ENCODE measurements at regions not wholly inside any gene's neighbourhood (a gene's known extent, or its start where the extent isn't known, plus 50 kb on each side); places are given as distances from the start of the nearest gene placed in this dataset.

GRCh38 chr18:27253571-27253970 lies 68.5 kb upstream of the CHST9 start:
- Histone ChIP-seq H3K27ac (ENCODE audit: insufficient read depth, low read depth, low read length) (no peak overlapping the region), H3K4me3 (replicated peaks in 1 of 3; ENCODE audit: insufficient read depth in 1 of 3, low read depth in 1 of 3, low read length in 3 of 3) (no peak overlapping the region), H3K9me1 (replicated peaks; ENCODE audit: control insufficient read depth, extremely low read depth, insufficient read depth, low read length) (no peaks in the 10 kb centered on the region), H4K20me1 (replicated peaks; ENCODE audit: control insufficient read depth, extremely low read depth, insufficient read depth, low read length) (no peaks in the 10 kb centered on the region), H3K36me3 (ENCODE audit: control insufficient read depth in 2 of 2, extremely low read depth in 1 of 2, insufficient read depth in 2 of 2, low read length in 2 of 2) (no peaks in the 10 kb centered on the region), H3K4me2 (ENCODE audit: insufficient read depth, low read length) (no peak overlapping the region), H2AFZ (ENCODE audit: low read depth, low read length) (no peak overlapping the region), H3K4me1 (ENCODE audit: control insufficient read depth, extremely low read depth, insufficient read depth, low read length) (no peaks in the 10 kb centered on the region), H3K79me2 (ENCODE audit: control insufficient read depth, insufficient read depth, low read length) (no peaks in the 10 kb centered on the region), H3K9ac (replicated peaks; ENCODE audit: extremely low read depth, insufficient read depth, low read length) (no peak overlapping the region), H3K27me3 (ENCODE audit: control insufficient read depth in 2 of 2, insufficient read depth in 2 of 2, low read length in 2 of 2) (no peaks in the 10 kb centered on the region), H3K9me3 (replicated peaks; ENCODE audit: control insufficient read depth, insufficient read depth, low read length) (no peaks in the 10 kb centered on the region)
- dilution Hi-C loops (cut with MboI; ENCODE audit: extremely low pct_ligation_motif_present, low sequenced_read_pairs) (no loop called here), intact Hi-C loops (cut with micrococcal nuclease) (no loop called here)
- BruUV-seq (replicated peaks): no TSS peak
- TF ChIP-seq CTCF (IDR thresholded peaks at IDR 0.05; ENCODE audit: extremely low read depth in 1 of 2, insufficient read depth in 1 of 2, low read depth in 1 of 2, low read length in 2 of 2): no peak
- TF ChIP-seq MAX (IDR thresholded peaks at IDR 0.05; ENCODE audit: insufficient read depth, insufficient read length): no peak
- ChIA-PET POLR2A (no interaction called here), CTCF (no interaction called here)
- FAIRE-seq (no peak), DNase-seq (ENCODE audit: low read depth, low spot score) (no peak)

GRCh38 chr18:27250471-27250870 lies 65.4 kb upstream of the CHST9 start:
- Histone ChIP-seq H3K27me3 (ENCODE audit: control insufficient read depth in 2 of 2, insufficient read depth in 2 of 2, low read length in 2 of 2) (no peaks in the 10 kb centered on the region), H3K4me2 (ENCODE audit: insufficient read depth, low read length) (no peak overlapping the region), H3K9ac (replicated peaks; ENCODE audit: extremely low read depth, insufficient read depth, low read length) (no peak overlapping the region), H3K27ac (ENCODE audit: insufficient read depth, low read depth, low read length) (no peak overlapping the region), H3K4me3 (replicated peaks in 1 of 3; ENCODE audit: insufficient read depth in 1 of 3, low read depth in 1 of 3, low read length in 3 of 3) (no peak overlapping the region), H3K9me1 (replicated peaks; ENCODE audit: control insufficient read depth, extremely low read depth, insufficient read depth, low read length) (no peaks in the 10 kb centered on the region), H2AFZ (ENCODE audit: low read depth, low read length) (no peak overlapping the region), H4K20me1 (replicated peaks; ENCODE audit: control insufficient read depth, extremely low read depth, insufficient read depth, low read length) (no peaks in the 10 kb centered on the region), H3K4me1 (ENCODE audit: control insufficient read depth, extremely low read depth, insufficient read depth, low read length) (no peaks in the 10 kb centered on the region), H3K36me3 (ENCODE audit: control insufficient read depth in 2 of 2, extremely low read depth in 1 of 2, insufficient read depth in 2 of 2, low read length in 2 of 2) (no peaks in the 10 kb centered on the region), H3K9me3 (replicated peaks; ENCODE audit: control insufficient read depth, insufficient read depth, low read length) (no peaks in the 10 kb centered on the region), H3K79me2 (ENCODE audit: control insufficient read depth, insufficient read depth, low read length) (no peaks in the 10 kb centered on the region)
- BruUV-seq (replicated peaks): no TSS peak
- dilution Hi-C loops (cut with MboI; ENCODE audit: extremely low pct_ligation_motif_present, low sequenced_read_pairs) (no loop called here), intact Hi-C loops (cut with micrococcal nuclease) (no loop called here)
- TF ChIP-seq POLR2AphosphoS5 (IDR thresholded peaks at IDR 0.05; ENCODE audit: insufficient read depth, low read depth, low read length) (no peak), CTCF (IDR thresholded peaks at IDR 0.05; ENCODE audit: extremely low read depth in 1 of 2, insufficient read depth in 1 of 2, low read depth in 1 of 2, low read length in 2 of 2) (no peak), MAX (IDR thresholded peaks at IDR 0.05; ENCODE audit: insufficient read depth, insufficient read length) (no peak), FOS (IDR thresholded peaks at IDR 0.05; ENCODE audit: borderline replicate concordance, insufficient read depth, low read length) (no peak), JUN (IDR thresholded peaks at IDR 0.05; ENCODE audit: borderline replicate concordance, insufficient read depth, insufficient read length, low read depth) (no peak), EZH2 (IDR thresholded peaks at IDR 0.05; ENCODE audit: borderline replicate concordance, low read depth, low read length, severe bottlenecking) (no peak), GATA2 (IDR thresholded peaks at IDR 0.05; ENCODE audit: insufficient read depth, insufficient read length, low read depth, low read length) (no peak), MYC (IDR thresholded peaks at IDR 0.05; ENCODE audit: low read depth, low read length) (no peak), POLR2A (IDR thresholded peaks at IDR 0.05; ENCODE audit: low read depth, low read length) (no peak)
- DNase-seq (ENCODE audit: low read depth, low spot score) (no peak), FAIRE-seq (no peak)
- ChIA-PET CTCF (no interaction called here), POLR2A (no interaction called here)
